Left lung (tissue), 4 donors: ENCODE measurements at regions not wholly inside any gene's neighbourhood (a gene's known extent, or its start where the extent isn't known, plus 50 kb on each side); places are given as distances from the start of the nearest gene placed in this dataset.
A peak's percentile ranks its signal among the peaks of the same experiment; 100 is the strongest.

Experiments
- ATAC-seq: fragments of 200-7000 bp; cut with Tn5 transposase; one replicate; pipeline ENCODE4 v1.9.1; 2020; ENCODE audit warnings: moderate library complexity
- DNase-seq, 4 donors: peaks; one replicate each; pipeline ENCODE4 v3.0.0-alpha.2; 2013 to 2020
- H3K27ac ChIP-seq, 2 donors: fragments of 200-600 bp; sonication (generic) in 1 of 2; one replicate each; pipeline versions ENCODE4 v1.5.0 to v1.8.0; 2020 to 2021
- H3K27me3 ChIP-seq, 2 donors: fragments of 200-600 bp; sonication (generic) in 1 of 2; one replicate each; pipeline versions ENCODE4 v1.5.0 to v1.8.0; 2020 to 2021
- H3K36me3 ChIP-seq, 2 donors: fragments of 200-600 bp; sonication (generic) in 1 of 2; one replicate each; pipeline versions ENCODE4 v1.5.0 to v1.8.0; 2020 to 2021
- H3K4me1 ChIP-seq, 2 donors: fragments of 200-600 bp; one replicate each; pipeline ENCODE4 v1.8.0; 2021
- H3K4me3 ChIP-seq, 2 donors: fragments of 200-600 bp; sonication (generic) in 1 of 2; one replicate each; pipeline versions ENCODE4 v1.5.0 to v1.8.0; 2020 to 2021; ENCODE audit warnings: mild to moderate bottlenecking in 1 of 2
- H3K9me3 ChIP-seq, 2 donors: fragments of 200-600 bp; sonication (generic) in 1 of 2; one replicate each; pipeline versions ENCODE4 v1.5.0 to v1.8.0; 2020 to 2021
- intact Hi-C, 2 donors: fragments of 100-400 bp; cut with DNase I; formaldehyde crosslinking; loops; one replicate each; pipeline versions ENCODE4 v1.11.2 to v1.14.2; 2022
- TF ChIP-seq, protein P1 (sequence below), 2 donors: fragments of 200-600 bp; sonication (generic) in 1 of 2; IDR thresholded peaks; one replicate each; pipeline versions ENCODE4 v1.5.0 to v1.8.0; 2021; ENCODE audit warnings: antibody characterized with exemption in 2 of 2
- donor health status: DM: no; HTN: yes; CAD: no.
- donor health status: DM: no; HTN: no; CAD: no.

GRCh38 chr12:67430708-67431335, 161.7 kb downstream of the CAND1 start:
- DNase-seq = peak in 3 of 4 donors; percentile 49 to 96 (median 95)
- no peaks in the 10 kb centered on the region for H3K27me3 ChIP-seq
- ATAC-seq = peak; percentile 54
- intact Hi-C loops = no loop called here
- TF ChIP-seq, protein P1, sequence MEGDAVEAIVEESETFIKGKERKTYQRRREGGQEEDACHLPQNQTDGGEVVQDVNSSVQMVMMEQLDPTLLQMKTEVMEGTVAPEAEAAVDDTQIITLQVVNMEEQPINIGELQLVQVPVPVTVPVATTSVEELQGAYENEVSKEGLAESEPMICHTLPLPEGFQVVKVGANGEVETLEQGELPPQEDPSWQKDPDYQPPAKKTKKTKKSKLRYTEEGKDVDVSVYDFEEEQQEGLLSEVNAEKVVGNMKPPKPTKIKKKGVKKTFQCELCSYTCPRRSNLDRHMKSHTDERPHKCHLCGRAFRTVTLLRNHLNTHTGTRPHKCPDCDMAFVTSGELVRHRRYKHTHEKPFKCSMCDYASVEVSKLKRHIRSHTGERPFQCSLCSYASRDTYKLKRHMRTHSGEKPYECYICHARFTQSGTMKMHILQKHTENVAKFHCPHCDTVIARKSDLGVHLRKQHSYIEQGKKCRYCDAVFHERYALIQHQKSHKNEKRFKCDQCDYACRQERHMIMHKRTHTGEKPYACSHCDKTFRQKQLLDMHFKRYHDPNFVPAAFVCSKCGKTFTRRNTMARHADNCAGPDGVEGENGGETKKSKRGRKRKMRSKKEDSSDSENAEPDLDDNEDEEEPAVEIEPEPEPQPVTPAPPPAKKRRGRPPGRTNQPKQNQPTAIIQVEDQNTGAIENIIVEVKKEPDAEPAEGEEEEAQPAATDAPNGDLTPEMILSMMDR (IDR thresholded peaks at IDR 0.05) = no peak
- no peaks in the 10 kb centered on the region for H3K9me3 ChIP-seq
- no peak overlapping the region for H3K4me3 ChIP-seq
- H3K36me3 ChIP-seq = no peaks in the 10 kb centered on the region
- H3K27ac ChIP-seq = peak overlapping the region in 1 of 2 donors; percentile 37
- H3K4me1 ChIP-seq = peaks cover 10 to 17% of the 10 kb centered on the region in 2 donors

DNA sequence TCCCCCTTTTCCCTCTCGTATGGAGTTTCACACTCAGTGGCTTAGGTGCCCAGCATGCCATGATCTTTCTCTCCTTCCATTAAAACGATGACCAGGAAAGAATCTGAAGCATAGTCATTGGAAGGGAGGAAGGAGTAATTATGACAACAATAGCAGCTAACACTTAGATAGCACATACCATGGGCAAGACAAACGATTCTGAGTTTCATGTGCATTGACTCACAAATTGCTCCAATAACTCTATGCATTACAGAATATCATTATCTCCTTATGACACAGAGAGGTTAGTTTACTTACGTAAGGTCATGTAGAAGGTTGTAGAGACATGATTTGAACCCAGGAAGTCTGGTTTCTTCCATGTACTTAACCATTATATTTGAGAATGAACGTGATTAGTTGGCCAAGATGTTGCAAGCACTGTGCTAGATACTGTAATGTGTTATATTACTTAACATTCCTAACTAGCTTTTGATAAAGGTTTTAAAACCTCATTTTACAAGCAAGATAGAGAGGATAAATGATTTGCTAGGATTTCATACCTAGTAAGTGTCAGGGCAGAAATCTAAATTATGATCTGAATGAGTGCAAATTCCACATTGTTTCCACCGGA, 162.4 kb downstream of the CAND1 start:
- no peak overlapping the region for H3K4me3 ChIP-seq
- no peak for ATAC-seq
- intact Hi-C loops = no loop called here

DNA sequence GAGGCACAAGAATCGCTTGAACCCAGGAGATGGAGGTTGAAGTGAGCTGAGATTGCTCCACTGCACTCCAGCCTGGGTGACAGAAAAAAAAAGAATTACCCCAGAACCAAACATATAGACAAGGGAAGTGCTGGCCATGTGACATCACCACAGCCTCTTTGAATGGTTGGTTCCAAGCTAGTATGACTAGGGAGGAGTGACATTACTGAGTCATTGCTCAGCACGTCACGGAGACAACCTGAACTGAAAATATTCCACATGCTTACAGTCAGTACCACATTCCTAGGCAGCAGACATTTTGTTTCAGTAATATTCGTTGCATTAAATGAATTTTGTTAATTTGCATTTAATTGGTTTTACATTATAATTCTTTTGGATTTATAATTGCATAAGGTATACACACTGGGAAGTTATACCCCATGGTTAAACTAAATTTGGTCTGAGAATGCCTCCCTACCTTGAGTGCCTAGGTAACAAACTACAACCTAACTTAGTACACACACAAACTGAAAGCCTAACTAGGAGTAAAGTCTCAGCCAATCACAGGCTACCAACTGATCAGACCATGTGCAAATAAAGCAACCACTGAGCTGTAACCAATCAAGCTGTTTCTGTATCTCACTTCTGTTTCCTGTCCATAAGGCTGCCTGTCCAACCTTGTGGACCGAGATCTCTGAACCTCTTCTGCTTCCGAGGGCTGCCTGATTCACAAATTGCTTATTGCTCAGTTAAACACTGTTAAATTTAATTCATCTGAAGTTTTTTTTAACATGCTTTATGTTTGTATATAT, 164.4 kb downstream of the CAND1 start:
- intact Hi-C loops = no loop called here
- TF ChIP-seq, protein P1 (IDR thresholded peaks at IDR 0.05) = no peak
- ATAC-seq = no peak
- Histone ChIP-seq H3K27me3 (no peaks in the 10 kb centered on the region), H3K27ac (peak overlapping the region in 1 of 2 donors; percentile 3), H3K4me3 (no peak overlapping the region), H3K9me3 (no peaks in the 10 kb centered on the region), H3K4me1 (peaks cover 10 to 11% of the 10 kb centered on the region in 2 donors), H3K36me3 (no peaks in the 10 kb centered on the region)
- DNase-seq = no peak

More for the DNA sequence above, 162.4 kb downstream of the CAND1 start:
- H3K4me1 ChIP-seq = peaks cover 10 to 11% of the 10 kb centered on the region in 2 donors
- DNase-seq = no peak
- H3K36me3 ChIP-seq = no peaks in the 10 kb centered on the region
- H3K27ac ChIP-seq = peak overlapping the region in 1 of 2 donors; percentile 37
- H3K9me3 ChIP-seq = no peaks in the 10 kb centered on the region
- TF ChIP-seq, protein P1 (IDR thresholded peaks at IDR 0.05) = no peak
- H3K27me3 ChIP-seq = no peaks in the 10 kb centered on the region

GRCh38 chr12:67434671-67435370, 165.7 kb downstream of the CAND1 start:
- no peak overlapping the region for H3K4me3 ChIP-seq
- no peaks in the 10 kb centered on the region for H3K27me3 ChIP-seq
- DNase-seq (no peak), ATAC-seq (peak; percentile 63)
- no peaks in the 10 kb centered on the region for H3K36me3 ChIP-seq
- no peaks in the 10 kb centered on the region for H3K9me3 ChIP-seq
- peak overlapping the region; percentile 3 to 63 for H3K27ac ChIP-seq
- TF ChIP-seq, protein P1 (IDR thresholded peaks at IDR 0.05) = no peak
- intact Hi-C loops = no loop called here
- peaks cover 10 to 11% of the 10 kb centered on the region in 2 donors for H3K4me1 ChIP-seq
